SIG-M5 treated with dmso at 0.1 percent for 504 hours (cell line): ENCODE measurements at regions not wholly inside any gene's neighbourhood (a gene's known extent, or its start where the extent isn't known, plus 50 kb on each side); places are given as distances from the start of the nearest gene placed in this dataset.
"Not testable (repeated sequence)": the region's sequence is repeated elsewhere in the genome, so short reads cannot be mapped to it uniquely, and the experiment has no call there.

Source experiments
- DNase-seq: peaks from one replicate; lab custom pipeline; 2025; ENCODE audit not compliant: unreplicated experiment; lab: John Stamatoyannopoulos, UW

DNA sequence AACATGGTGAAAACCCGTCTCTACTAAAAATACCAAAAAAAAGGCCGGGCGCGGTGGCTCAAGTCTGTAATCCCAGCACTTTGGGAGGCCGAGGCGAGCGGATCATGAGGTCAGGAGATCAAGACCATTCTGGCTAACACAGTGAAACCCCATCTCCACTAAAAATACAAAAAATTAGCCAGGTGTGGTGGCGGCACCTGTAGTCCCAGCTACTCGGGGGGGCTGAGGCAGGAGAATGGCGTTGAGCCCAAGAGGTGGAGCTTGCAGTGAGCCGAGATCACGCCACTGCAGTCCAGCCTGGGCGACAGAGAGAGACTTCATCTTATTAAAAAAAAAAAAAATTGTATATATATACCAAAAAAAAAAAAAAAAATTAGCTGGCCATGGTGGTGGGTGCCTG lies 533.8 kb downstream of the DMRTA1 start:
- not testable (repeated sequence) for DNase-seq

DNA sequence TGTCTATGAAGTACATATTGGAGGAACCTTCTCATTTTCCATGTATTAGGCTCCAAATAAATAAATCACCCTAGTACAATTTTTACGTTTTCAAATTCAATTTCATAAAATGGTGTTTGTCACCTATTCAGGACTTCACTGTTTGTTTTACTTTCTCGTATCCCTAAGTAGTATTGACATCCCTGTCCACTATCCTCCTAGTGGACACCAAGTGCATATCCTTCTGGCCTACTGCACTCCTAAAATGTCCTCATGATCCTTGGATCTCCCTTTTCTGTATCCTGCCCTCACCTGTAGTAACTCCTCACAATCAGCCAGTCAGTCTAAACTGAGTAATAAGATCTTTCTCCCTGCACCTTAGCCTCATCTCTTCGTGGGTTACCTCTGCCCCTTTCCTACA lies 539.9 kb downstream of the DMRTA1 start:
- DNase-seq: no peak

DNA sequence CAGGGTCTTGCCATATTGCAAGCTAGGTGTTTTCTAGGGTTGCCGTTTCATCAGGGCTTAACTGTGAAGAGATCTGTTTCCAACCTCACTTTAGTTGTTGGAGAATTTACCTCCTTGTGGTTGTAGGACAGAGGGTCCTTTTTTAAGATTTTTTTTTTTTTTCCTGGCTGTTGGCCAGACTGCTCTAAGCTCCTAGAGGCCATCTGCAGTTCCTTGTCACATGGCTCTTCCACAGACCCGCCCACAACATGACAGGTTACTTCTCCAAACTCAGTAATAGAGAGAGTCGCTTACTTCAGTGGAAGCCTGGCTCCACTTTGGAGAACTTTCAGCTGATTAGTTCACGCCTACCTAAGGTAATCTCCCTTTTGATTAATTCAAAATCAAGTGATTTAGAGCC lies 543.7 kb downstream of the DMRTA1 start:
- DNase-seq: no peak

DNA sequence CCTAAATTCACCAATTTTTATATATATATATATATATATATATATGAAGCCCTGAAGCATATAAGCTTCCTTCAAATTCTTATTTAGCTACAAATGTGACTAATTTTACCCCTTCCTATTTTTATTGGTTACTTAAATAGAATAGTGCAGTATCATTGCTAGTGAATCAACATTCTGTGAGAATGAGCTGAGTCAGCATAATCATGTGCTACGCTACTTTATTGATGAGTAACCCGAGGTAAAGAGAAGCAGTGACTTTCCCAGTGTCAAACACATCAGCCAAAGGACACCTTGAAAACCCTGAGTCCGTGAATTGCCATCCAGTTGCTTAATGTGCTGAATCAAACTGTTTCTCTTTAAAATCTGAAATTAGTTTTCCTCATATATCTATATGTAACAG lies 546.2 kb downstream of the DMRTA1 start:
- no peak for DNase-seq

DNA sequence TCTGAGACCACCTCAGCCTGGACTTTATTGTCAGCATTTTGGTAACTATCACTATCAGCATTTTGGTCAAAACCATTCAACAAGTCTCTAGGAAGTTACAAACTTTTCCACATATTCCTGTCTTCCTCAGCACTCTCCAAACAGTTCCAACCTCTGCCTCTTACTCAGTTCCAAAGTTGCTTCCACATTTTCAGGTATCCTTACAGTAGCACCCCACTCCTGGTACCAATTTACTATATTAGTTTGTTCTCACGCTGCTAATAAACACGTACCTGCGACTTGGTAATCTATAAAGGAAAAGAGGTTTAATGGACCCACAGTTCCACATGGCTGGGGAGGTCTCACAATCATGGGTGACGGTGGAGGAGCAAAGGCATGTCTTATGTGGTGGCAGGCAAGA lies 551.3 kb downstream of the DMRTA1 start:
- DNase-seq: no peak

DNA sequence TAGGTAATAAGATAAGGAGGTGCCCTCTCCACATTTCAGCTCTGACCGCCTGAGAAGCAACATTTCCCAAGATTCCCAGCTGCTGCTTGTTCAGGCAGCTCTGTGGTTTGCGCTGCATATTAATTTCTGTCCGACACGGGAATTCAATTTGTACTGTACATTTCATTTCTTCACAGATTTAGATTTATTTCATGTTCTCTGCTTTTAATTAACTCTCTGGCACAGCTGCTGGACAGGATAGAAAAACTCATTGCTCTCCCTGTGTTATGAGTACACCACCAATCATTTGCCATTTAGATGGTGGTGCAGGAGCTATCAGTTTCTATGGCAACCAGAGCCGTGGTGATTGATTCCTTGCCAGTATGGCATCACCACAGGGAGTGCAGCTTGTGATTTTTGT lies 558.5 kb downstream of the DMRTA1 start:
- DNase-seq: no peak

DNA sequence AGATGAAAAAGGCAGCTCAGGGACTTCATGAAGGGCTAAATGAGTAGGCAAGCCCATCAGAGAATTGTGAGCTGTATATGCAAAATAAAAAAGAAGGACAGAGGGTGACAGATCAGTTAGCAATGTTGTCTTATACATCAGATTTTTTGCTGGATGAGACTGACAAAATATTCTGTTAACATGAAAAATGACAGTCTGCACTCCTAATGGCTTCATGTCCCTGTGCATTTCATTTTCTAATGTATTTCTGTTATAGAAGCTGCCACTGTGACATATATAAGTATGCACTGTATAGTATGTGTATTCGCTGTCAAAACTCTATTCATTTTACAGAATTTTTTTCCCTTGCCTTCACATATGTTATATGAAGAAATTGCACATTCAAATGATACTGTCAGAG lies 559.5 kb downstream of the DMRTA1 start:
- no peak for DNase-seq

DNA sequence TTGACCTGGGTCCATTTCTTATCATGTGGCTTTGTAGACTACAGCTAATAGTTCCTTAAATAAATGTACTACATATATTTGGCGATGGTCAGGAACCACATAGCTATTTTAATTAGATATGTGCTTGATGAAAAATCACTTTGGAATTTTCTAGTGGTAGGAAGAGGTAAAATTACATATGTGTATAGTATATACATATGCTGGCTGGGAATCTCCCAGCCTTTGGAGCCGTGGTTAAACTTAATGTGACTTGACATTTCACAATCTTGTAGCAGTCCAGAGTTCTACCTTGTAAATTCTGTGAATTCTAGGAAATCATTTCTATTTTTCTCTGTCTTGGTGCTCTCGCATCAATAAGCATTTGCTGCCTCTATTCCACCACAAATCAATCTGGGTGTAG lies 565.0 kb downstream of the DMRTA1 start:
- DNase-seq: no peak

DNA sequence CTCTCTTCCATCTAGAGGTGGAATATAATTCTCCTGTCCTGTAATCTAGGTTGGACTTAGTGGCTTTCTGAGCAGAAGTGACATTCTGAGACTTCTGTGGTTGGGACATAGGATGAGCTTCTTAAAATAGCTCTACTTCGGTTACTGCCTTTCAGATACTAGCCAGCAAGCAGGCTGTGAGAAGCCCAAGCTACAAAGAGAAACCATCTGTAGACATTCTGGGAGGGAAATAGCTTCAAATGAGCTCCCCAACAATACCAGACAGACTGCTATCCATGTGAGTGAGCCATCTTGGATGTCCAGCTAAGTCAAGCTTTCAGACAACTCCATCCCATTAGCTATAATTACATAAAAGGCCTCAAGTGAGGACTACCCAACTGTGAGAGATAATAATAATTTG lies 568.9 kb downstream of the DMRTA1 start:
- no peak for DNase-seq

DNA sequence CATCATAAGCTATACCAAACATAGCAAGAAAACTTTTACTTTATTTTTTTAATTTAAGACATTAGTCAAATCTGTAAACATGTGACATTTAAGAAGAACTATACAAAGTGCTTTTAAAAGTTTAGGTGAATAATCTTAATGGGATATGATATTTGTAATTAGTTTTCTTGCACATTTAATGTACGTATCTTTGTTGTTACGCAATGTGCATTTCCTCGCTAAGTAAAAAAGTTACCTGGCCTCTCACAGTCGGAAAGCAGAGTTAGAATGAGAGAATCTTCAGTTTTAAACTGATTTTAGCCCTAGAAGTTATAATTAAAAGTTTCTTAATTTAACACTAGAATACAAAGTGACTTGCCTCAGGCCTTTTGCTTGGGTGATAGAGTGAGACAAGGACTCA lies 589.8 kb downstream of the DMRTA1 start:
- DNase-seq: no peak

DNA sequence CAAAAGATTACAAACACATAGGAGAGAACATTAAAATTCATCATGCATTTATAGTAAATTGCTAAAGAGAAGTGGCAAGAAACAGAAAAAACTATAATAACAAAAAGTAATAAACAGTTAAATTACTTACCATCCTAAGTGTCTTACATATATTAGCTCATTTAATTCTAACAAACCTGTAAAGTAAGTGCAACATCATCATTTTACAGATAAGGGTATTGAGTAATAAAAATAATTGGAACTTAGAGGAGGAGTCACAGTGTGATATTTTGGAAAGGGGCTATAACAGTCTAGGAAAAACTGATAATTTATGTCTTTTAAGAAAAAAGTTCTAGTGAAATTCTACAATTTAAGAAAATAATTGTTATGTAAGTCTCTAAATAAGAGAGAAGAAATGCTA lies 592.8 kb downstream of the DMRTA1 start:
- DNase-seq: no peak

DNA sequence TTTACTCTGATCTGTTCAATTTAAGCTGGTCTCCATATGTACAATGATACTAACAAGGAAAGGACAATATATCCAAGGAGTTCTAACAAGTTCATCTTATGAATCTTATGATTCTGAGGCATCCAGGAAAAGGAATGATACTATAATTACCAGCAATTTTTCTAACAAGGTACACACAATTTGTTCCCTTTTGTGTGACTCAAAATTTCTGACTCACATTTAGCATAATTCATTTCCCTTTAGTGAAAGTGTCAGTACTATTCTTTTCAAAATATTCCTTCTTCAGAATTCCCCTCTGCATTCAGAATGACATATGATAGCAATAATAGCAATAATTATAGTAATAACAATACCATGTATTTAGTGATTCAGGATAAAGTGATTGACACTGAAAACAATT lies 594.8 kb downstream of the DMRTA1 start:
- DNase-seq: no peak

DNA sequence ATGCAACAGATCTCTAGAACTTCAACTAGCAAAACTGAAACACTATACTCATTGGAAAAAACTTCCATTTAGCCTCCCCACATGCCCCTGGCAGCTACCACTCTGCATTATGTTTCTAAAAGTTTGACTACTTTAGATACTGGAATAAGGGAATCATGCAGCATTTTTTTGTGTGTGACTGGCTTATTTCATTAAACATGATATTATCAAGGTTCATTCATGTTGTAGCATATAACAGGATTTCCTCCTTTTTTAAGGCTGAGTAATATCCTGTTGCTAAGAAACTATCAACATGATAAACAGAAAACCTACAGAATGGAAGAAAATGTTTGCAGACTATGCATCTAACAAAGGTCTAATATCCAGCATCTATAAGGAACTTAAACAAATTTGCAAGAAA lies 597.9 kb downstream of the DMRTA1 start:
- DNase-seq: no peak

DNA sequence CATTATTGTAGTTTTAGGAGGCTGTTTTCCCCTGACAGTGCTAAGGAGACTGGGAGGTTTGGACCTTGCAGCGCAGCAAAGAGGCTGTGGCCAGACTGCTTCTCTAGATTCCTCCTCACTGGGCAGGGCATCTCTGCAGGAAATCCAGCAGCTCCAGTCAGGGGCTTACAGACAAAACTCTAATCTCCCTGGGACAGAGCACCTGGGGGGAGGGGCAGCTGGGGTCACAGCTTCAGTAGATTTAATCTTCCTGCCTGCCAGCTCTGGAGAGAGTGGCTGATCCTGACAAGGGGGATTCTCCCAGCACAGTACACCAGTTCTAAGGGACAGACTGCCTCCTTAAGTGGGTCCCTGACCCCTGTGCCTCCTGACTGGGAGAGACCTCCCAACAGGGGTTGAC lies 599.4 kb downstream of the DMRTA1 start:
- not testable (repeated sequence) for DNase-seq

DNA sequence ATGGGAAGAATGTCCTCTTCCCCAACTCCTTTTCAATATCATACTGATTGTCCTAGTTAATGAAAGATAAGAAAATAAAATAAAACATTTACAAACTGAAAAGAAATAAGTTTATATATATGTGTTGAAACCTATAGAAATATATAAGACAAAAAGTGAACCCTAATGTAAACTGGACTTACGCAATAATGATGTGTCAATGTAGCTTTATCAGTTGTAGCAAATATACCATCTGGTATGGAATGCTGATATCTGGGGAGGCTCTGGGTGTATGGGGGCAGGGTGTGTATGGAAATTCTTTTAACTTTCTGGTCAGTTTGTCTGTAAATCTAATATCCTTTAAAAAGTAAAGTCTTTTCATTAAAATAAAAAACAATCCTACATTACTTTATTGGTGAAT lies 603.9 kb downstream of the DMRTA1 start:
- no peak for DNase-seq

DNA sequence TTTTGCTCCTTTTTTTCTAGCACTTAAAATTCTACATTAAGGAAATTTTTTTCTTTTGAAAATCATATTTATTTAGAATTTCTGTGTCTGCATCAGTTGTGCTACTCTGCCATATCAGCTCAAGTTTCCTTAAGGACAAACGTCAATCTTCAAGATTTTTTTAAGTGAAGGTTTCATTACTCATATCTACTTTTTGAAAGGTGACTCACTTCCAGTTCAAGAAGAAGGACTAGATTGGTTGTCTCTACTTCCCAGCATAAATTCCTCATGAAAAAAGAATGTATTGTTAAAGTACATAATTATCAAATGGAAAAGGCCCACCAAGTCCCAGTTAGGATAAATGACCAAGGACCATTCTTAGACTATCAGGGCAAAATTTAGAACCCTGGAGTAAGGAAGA lies 626.5 kb downstream of the DMRTA1 start:
- no peak for DNase-seq

DNA sequence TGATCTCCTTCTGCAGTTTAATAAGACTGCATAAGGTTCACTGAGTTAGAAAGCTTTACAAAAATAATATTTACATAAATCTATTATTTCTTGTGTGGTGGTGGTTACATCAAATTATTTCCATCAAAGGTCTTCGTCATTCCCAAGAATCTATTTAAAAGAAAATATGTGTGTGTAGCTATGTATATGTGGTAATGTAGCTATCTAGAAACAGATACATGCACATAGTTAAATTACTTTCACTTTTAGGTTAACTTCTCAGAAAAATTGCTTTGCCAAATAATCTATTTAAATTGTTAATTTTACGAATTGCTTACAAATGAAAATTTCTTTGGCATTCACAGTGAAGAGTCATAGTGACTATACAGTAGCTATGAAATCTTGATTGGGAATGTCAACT lies 633.2 kb downstream of the DMRTA1 start:
- no peak for DNase-seq

DNA sequence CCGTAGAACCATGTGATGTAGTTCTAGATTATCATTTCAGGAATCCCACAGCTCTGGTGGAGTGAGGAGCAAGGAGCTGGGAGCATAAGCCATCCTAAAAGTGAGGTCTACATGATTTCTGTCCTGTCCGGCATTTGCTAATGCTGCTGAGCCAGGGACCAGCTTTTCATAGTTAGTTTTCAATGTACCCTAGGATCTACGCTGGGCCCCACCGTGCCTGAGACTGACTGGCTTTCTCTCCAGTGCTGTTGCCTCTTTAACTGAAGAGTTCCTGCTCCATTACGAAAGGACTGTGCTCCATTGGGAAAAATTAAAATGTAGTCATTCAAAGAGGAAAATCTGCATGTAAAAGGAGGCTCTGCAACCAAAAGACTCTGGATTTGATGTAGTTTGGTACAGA lies 634.8 kb downstream of the DMRTA1 start:
- no peak for DNase-seq

DNA sequence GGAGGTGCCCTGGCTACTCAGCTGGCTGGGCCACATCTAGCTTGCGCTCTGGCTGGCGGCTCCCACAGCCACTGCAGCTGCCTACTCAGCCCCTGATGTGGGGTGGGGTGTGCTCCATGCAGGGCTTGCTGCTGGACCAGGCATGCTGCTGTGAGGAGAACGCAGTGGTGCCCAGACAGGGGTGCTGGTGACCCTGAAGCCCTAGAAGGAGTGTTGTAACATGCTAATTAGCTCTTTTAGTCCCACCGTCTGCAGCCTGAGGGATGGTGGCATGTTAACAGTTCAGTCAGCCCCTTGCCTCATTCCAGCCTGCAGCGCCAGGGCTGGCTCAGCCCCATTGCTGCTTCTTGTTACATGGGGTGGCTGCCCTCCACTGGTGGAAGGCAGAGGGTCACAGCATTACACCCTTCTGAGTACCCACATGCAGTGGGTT lies 642.3 kb downstream of the DMRTA1 start:
- no peak for DNase-seq

DNA sequence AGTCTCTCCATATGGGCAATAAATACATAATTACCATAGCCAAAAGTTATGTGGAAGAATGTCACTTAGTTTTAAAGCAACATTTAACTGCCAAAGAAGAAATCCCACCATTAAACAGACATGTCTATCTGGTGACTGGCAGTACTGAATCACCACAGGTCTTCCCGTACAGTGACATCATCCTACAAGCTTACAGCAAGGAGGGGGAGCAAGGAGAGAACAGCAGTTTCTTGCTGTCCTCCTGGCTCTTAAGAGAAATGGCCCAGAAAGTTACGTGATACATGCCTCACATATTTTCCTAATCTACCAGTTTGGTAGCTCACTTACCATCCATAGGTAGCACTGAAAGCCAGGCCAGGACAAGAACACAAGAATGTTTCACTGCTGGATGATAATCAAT lies 671.0 kb downstream of the DMRTA1 start:
- DNase-seq: no peak

DNA sequence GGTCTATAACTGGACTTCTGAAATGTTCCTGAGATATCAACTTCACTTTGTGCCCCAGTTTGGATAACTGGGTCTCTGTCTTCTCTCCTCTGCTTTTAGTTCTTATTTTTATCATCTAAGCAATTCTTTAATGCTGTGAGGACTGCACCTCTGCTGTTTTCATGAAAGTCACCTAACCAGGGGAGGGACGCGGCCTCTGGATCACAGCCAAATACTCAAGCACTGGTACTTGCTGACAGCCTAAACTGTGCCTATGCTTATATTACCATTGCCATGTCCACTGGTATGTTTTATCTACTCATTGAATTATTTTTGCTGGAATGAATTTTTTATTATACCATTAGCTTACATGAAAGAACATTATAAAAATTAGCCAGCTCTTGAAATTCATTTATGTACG lies 674.0 kb downstream of the DMRTA1 start:
- no peak for DNase-seq

DNA sequence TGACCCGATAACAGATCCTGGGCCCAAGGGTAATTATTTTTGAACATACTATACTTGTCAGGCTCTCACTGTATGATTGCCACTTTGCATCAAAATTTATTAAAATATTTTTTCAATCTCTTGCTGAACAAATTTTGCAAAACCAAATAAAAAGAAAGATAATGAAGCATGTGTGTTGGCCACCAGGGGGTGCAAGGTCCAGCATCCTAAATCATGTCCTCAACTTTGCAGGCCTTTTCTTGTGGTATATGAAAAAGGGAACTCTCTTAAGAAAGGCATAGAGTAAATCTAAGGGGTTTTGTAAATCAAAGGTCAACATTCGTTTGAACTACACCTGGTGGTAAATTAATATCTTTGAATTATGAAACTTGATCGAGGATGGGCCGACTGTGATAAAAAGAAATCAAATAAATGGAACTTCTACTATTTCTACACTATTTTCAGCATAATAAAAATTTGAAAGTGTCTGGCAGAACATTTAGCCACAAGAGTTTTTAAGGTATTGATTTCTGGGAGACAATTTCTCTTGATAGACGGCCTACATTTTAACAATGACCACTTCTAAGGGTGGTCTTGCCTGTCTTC lies 676.5 kb downstream of the DMRTA1 start:
- DNase-seq: peak; percentile 51

DNA sequence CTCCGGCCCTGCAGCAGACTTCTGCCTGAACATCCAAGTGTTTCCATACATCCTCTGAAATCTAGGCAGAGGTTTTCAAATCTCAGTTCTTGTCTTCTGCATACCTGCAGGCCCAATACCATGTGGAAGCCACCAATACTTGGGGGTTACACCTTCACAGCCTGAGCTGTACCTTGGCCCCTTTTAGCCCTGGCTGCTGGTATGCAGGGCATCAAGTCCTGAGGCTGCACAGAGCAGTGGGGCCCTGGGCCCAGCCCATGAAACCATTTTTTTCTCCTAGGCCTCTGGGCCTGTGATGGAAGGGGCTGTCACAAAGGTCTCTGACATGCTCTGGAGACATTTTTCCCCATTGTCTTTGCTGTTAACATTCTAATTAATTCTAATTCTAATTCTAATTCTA lies 680.6 kb downstream of the ELAVL2 start:
- no peak for DNase-seq

DNA sequence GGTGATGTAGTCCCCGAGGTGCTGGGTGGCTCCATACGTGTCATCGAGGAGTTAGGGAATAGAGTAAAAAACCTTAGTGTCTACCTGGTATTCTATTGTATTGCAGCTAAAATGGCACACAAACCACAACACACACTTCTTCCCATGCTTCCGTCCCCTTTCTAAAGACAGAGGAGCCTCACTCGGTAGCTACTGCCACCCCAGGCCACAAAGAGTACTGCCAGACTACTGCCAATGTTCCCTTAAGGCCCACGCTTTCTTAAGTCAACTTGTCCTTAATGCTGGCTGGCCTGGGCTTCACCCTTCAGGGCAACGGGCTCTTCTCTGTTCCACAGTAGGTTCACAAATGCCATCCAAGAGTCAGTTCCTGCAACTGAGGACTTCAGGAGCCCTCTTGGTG lies 673.0 kb downstream of the ELAVL2 start:
- no peak for DNase-seq
